ENCODE measurements at regions not wholly inside any gene's neighbourhood (a gene's known extent, or its start where the extent isn't known, plus 50 kb on each side); places are given as distances from the start of the nearest gene placed in this dataset.

GRCh38 chr3:107458871-107459270, 63.9 kb upstream of the BBX start:
- TF ChIP-seq CTCF (IDR thresholded peaks at IDR 0.05): no peak
- TF ChIP-seq POLR2AphosphoS5 (IDR thresholded peaks at IDR 0.05; ENCODE audit: insufficient read depth in 1 of 2, low read depth in 1 of 2): no peak
